ENCODE measurements at regions not wholly inside any gene's neighbourhood (a gene's known extent, or its start where the extent isn't known, plus 50 kb on each side); places are given as distances from the start of the nearest gene placed in this dataset.

DNA sequence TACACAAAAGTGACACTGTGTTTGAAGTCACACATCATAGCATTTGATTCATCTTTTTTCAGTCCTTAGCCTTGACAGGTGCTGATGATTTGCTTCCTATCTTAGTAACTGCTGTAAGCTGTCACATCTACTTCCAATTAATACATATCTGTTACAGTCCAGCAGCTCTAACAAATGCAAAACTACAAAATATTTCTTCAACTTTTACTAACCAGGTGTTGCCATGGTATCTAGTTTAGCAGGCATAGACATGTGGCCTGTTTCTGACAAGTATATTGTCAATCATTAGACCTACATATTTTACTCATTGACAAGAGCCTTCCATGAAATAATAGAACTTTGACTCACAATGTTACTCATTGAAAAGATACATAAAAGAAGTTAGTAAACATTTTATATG is 1159.7 kb downstream of the GRIK2 start:
- no peak for DNase-seq

GRCh38 chr6:102549221-102549874 is 1155.8 kb downstream of the GRIK2 start:
- 69 to 75% methylated on average over 6 of the region's 6 CpGs for WGBS, 2 donors
- Histone ChIP-seq H3K27me3 (ENCODE audit: control insufficient read depth in 3 of 3, insufficient read depth in 3 of 3, low read length in 2 of 3) (no peaks in the 10 kb centered on the region), H3K9me3 (ENCODE audit: control insufficient read depth in 4 of 4, insufficient read depth in 3 of 4, low read length in 3 of 4) (peaks cover 0 to 3% (median under 1%) of the 10 kb centered on the region in 4 donors), H3K9ac (ENCODE audit: insufficient read depth in 1 of 2, low read length in 2 of 2) (no peak overlapping the region), H3K4me1 (ENCODE audit: control insufficient read depth in 5 of 5, insufficient read depth in 5 of 5, low read length in 5 of 5) (no peaks in the 10 kb centered on the region), H3K36me3 (ENCODE audit: control insufficient read depth in 4 of 4, insufficient read depth in 4 of 4, low read length in 4 of 4) (no peaks in the 10 kb centered on the region), H3K27ac (ENCODE audit: low read depth in 1 of 2, low read length in 1 of 2) (no peak overlapping the region), H3K4me3 (no peak overlapping the region)
- DNase-seq (no peak), ATAC-seq (ENCODE audit: insufficient read depth, low FRiP score) (no peak)
- no peak for TF ChIP-seq CTCF (IDR thresholded peaks at IDR 0.05; ENCODE audit: control extremely low read depth, extremely low read depth)

More for the DNA sequence above, 1159.7 kb downstream of the GRIK2 start:
- Histone ChIP-seq H3K4me3 (no peak overlapping the region), H3K9ac (ENCODE audit: insufficient read depth in 1 of 2, low read length in 2 of 2) (no peak overlapping the region), H3K36me3 (ENCODE audit: control insufficient read depth in 4 of 4, insufficient read depth in 4 of 4, low read length in 4 of 4) (no peaks in the 10 kb centered on the region), H3K27me3 (ENCODE audit: control insufficient read depth in 3 of 3, insufficient read depth in 3 of 3, low read length in 2 of 3) (no peaks in the 10 kb centered on the region), H3K27ac (ENCODE audit: low read depth in 1 of 2, low read length in 1 of 2) (no peak overlapping the region), H3K4me1 (ENCODE audit: control insufficient read depth in 5 of 5, insufficient read depth in 5 of 5, low read length in 5 of 5) (no peaks in the 10 kb centered on the region), H3K9me3 (ENCODE audit: control insufficient read depth in 4 of 4, insufficient read depth in 3 of 4, low read length in 3 of 4) (no peaks in the 10 kb centered on the region)
- no peak for ATAC-seq (ENCODE audit: insufficient read depth, low FRiP score)
- no peak for TF ChIP-seq CTCF (IDR thresholded peaks at IDR 0.05; ENCODE audit: control extremely low read depth, extremely low read depth)

DNA sequence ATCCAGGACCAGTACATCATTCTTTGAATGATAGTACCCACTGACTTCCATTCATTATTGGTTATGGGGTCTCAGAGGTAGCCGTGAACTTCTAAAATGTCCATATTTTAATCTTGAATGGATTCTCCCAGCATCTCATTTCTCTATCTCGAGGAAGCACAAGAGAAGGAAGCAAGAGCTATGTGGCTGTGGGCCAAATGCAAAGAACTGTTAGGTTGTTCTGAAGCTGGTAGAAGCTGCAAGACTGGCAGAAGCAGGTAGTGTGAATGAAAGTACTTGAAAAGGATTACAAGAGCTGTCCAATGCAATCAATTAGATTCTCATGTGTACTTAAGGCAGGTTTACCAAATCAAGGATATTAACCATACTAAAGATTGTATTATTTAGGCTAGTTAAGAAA is 1131.8 kb downstream of the GRIK2 start:
- Histone ChIP-seq H3K9me3 (ENCODE audit: control insufficient read depth in 4 of 4, insufficient read depth in 3 of 4, low read length in 3 of 4) (no peaks in the 10 kb centered on the region), H3K27ac (ENCODE audit: low read depth in 1 of 2, low read length in 1 of 2) (no peak overlapping the region), H3K27me3 (ENCODE audit: control insufficient read depth in 3 of 3, insufficient read depth in 3 of 3, low read length in 2 of 3) (no peaks in the 10 kb centered on the region), H3K9ac (ENCODE audit: insufficient read depth in 1 of 2, low read length in 2 of 2) (no peak overlapping the region), H3K4me1 (ENCODE audit: control insufficient read depth in 5 of 5, insufficient read depth in 5 of 5, low read length in 5 of 5) (no peaks in the 10 kb centered on the region), H3K4me3 (no peak overlapping the region), H3K36me3 (ENCODE audit: control insufficient read depth in 4 of 4, insufficient read depth in 4 of 4, low read length in 4 of 4) (no peaks in the 10 kb centered on the region)
- peak in 1 of 3 donors; percentile 12 for DNase-seq
- WGBS, 2 donors, result 58 to 73% methylated on average over 2 of the region's 2 CpGs
- ATAC-seq (ENCODE audit: insufficient read depth, low FRiP score), result no peak
- TF ChIP-seq CTCF (IDR thresholded peaks at IDR 0.05; ENCODE audit: control extremely low read depth, extremely low read depth), result no peak

- no peak overlapping the region for H3K27ac ChIP-seq (ENCODE audit: low read depth in 1 of 2, low read length in 1 of 2)
- H3K27me3 ChIP-seq (ENCODE audit: control insufficient read depth in 3 of 3, insufficient read depth in 3 of 3, low read length in 2 of 3), result no peaks in the 10 kb centered on the region
- H3K4me1 ChIP-seq (ENCODE audit: control insufficient read depth in 5 of 5, insufficient read depth in 5 of 5, low read length in 5 of 5), result no peaks in the 10 kb centered on the region
- no peaks in the 10 kb centered on the region for H3K9me3 ChIP-seq (ENCODE audit: control insufficient read depth in 4 of 4, insufficient read depth in 3 of 4, low read length in 3 of 4)
- no peaks in the 10 kb centered on the region for H3K36me3 ChIP-seq (ENCODE audit: control insufficient read depth in 4 of 4, insufficient read depth in 4 of 4, low read length in 4 of 4)
- DNase-seq (peak in 2 of 3 donors; percentile 5 to 20), ATAC-seq (ENCODE audit: insufficient read depth, low FRiP score) (no peak)
- no peak for TF ChIP-seq CTCF (IDR thresholded peaks at IDR 0.05; ENCODE audit: control extremely low read depth, extremely low read depth)
- 67 to 81% methylated on average over 2 of the region's 2 CpGs for WGBS, 2 donors
- H3K9ac ChIP-seq (ENCODE audit: insufficient read depth in 1 of 2, low read length in 2 of 2), result no peak overlapping the region
- H3K4me3 ChIP-seq, result no peak overlapping the region
These were observed 1127.5 kb downstream of the GRIK2 start for GRCh38 chr6:102520966-102521365.
